SH-SY5Y (cell line): ENCODE measurements at regions not wholly inside any gene's neighbourhood (a gene's known extent, or its start where the extent isn't known, plus 50 kb on each side); places are given as distances from the start of the nearest gene placed in this dataset.

ENCODE experiments used
- GATA2 ChIP-seq: IDR thresholded peaks from 2 replicates; pipeline ENCODE4 v1.6.1; 2011; ENCODE audit warnings: mild to moderate bottlenecking, low read depth, low read length
- GATA3 ChIP-seq: IDR thresholded peaks from 2 replicates; pipeline ENCODE4 v1.6.1; 2011; ENCODE audit warnings: low read depth, mild to moderate bottlenecking, low read length, moderate library complexity

GRCh38 chr4:177508662-177509061, 66.4 kb upstream of the AGA start:
- no peak for TF ChIP-seq GATA2
- TF ChIP-seq GATA3 = no peak
